ENCODE measurements at regions not wholly inside any gene's neighbourhood (a gene's known extent, or its start where the extent isn't known, plus 50 kb on each side); places are given as distances from the start of the nearest gene placed in this dataset.

DNA sequence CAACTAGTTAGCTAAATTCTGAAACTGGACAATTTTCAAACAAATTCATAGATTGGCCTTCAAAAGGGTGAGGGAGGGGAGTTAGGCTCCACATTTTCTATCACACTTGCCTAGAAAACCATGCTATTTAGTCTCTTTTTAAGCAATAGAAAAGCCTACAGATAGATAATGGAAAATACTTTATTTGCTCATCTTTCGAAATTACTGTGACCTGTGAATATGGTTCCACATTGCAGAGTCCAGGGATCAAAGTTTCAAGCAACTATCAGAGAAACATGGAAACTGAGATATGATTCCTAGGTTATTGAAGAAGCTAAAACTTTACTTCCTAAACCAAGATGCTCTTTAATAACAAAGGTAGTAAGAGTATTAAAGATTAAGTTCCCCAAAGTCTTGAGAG, 176.6 kb upstream of the NECTIN3 start:
- TF ChIP-seq GATA2 (IDR thresholded peaks at IDR 0.05; ENCODE audit: low read depth, low read length) (no peak), GATA3 (IDR thresholded peaks at IDR 0.05; ENCODE audit: low read depth, low read length) (no peak)

Measured in SH-SY5Y (cell line).